Fibroblast of the aortic adventitia (primary cell): ENCODE measurements at regions not wholly inside any gene's neighbourhood (a gene's known extent, or its start where the extent isn't known, plus 50 kb on each side); places are given as distances from the start of the nearest gene placed in this dataset.

ENCODE experiments used
- DNase-seq: peaks from one replicate; pipeline ENCODE4 v3.0.0-alpha.2; 2010; ENCODE audit warnings: low read depth
- H3K4me3 ChIP-seq: 2 replicates; pipeline ENCODE4 v1.5.1; 2011; ENCODE audit warnings: low read depth, mild to moderate bottlenecking, control low read depth, low read length, moderate library complexity
- TF ChIP-seq, protein P1 (sequence below): IDR thresholded peaks from 2 replicates; pipeline ENCODE4 v1.5.1; 2011; ENCODE audit warnings: mild to moderate bottlenecking, low read length, control low read depth, inconsistent platforms; ENCODE audit not compliant: insufficient read depth

DNA sequence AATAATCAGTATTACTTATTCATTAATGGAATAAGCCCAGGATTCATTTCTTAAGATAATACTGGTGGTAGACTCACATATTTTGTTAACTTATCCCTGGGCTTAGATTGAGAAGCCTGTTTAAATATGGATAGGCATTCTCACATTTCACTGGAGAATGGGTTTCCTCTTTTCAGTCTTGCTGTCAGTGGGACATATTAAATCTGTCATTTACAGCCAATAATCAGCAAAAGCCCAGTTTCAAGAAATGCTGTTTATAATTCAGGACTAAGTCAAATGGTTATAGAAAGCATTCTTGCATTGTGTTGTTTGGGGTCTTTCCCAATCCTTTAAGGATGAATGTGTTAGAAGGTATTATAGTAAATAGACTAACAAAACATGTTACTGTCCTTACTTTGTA lies 143.7 kb upstream of the NAALADL2 start:
- no peak overlapping the region for H3K4me3 ChIP-seq
- TF ChIP-seq, protein P1, sequence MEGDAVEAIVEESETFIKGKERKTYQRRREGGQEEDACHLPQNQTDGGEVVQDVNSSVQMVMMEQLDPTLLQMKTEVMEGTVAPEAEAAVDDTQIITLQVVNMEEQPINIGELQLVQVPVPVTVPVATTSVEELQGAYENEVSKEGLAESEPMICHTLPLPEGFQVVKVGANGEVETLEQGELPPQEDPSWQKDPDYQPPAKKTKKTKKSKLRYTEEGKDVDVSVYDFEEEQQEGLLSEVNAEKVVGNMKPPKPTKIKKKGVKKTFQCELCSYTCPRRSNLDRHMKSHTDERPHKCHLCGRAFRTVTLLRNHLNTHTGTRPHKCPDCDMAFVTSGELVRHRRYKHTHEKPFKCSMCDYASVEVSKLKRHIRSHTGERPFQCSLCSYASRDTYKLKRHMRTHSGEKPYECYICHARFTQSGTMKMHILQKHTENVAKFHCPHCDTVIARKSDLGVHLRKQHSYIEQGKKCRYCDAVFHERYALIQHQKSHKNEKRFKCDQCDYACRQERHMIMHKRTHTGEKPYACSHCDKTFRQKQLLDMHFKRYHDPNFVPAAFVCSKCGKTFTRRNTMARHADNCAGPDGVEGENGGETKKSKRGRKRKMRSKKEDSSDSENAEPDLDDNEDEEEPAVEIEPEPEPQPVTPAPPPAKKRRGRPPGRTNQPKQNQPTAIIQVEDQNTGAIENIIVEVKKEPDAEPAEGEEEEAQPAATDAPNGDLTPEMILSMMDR = no peak
- no peak for DNase-seq

DNA sequence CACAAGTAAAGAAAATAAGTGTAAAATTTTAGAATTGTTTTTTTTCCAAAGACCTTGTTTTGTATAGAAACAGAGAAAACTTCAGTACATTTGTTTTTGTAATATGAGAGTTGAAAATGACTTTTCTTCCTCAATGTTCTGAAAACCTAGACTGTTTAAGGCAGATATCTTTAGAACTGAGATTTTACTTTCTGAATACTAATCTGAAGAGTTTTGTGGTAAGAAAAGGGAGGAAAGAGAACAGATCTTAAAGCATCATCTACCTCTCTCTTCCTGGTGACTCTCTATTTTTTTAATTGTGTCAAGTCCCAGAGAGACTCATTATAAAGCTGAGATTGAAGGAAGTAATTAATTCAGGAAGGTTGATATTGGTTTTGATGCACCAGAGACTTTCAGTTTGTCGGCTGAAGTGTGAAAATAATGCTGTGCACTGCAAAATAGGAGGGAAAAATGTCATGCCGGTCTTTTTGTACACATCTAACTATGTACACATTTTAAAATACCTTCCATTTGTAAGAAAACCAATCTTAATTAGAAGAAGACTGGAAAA lies 142.1 kb upstream of the NAALADL2 start:
- TF ChIP-seq, protein P1 = no peak
- no peak overlapping the region for H3K4me3 ChIP-seq
- DNase-seq = no peak

DNA sequence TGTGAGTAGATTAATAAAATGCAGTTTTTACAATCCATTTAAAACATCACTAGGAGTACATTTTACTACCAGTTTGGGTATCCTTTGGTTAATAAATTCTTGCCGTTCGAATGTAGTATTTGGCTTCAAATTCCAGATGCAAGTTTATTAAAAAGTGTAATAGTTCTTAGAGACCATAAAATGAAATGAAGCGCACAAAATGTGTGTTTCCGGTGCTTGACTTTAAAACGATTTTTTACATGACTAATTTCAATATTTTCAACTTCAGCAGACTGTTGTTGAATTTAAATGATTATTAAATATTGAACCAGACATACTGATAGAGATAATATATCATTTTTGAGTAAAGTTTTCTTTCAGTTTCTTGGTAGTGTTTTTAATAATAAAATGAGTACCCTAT lies 138.4 kb upstream of the NAALADL2 start:
- H3K4me3 ChIP-seq = no peak overlapping the region
- DNase-seq = no peak
- TF ChIP-seq, protein P1 = no peak

DNA sequence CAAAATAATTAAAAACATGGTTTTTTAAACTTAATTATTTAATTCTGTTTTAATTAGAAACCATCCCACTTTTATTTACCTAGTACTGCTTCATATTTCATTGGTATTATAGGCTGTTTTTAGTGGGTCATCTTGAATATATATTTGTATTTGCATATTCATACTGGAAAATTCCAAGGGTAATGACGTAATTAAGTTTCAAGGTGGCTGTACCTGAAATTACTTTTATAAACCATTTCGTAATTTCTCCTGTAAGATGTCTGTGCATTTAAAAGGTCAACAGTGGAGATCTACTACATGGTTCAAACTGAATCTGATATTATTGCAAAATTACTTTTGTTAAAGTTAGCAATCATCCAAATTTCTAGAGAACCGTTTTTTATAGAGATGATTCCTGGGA lies 133.8 kb upstream of the NAALADL2 start:
- no peak overlapping the region for H3K4me3 ChIP-seq
- TF ChIP-seq, protein P1 = no peak
- no peak for DNase-seq

DNA sequence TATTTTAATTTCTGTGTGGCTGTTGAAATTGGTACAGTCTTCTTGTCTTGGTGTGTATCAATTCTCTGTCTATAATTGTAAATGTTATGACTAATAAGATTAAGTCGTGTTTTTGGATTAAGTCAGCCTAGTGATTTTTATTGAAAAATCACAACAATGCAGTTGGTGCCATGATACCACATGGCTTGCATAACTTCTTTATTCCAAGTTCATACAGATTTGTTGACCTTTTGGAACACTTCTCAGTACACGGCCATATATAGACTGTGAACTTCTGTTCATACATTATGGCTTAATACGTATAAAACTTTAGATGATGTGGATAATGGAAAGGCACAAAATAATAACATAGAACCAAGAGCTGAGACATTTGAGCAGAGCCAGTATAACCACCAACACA lies 121.2 kb upstream of the NAALADL2 start:
- TF ChIP-seq, protein P1 = no peak
- H3K4me3 ChIP-seq = no peak overlapping the region
- peak; percentile 4 for DNase-seq

DNA sequence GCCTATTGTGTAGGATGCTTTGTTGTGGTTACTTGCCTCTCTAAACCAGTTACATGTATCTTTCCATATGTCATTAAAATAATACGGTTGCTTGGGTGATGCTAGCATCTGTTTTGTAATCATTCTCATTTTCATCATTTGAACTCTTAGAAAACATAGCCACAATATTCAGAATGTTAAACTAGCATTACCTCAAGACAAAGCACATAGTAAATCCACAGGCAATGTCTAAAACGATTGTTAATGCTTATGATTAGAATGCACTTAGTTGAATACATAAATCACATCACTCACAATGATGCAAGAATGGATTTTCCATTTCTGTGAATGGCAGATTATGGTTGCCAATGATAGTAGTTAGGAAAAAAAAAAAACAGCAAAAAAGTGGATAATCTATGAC lies 110.0 kb upstream of the NAALADL2 start:
- DNase-seq = no peak
- H3K4me3 ChIP-seq = no peak overlapping the region
- TF ChIP-seq, protein P1 = no peak
